ENCODE measurements at regions not wholly inside any gene's neighbourhood (a gene's known extent, or its start where the extent isn't known, plus 50 kb on each side); places are given as distances from the start of the nearest gene placed in this dataset.

DNA sequence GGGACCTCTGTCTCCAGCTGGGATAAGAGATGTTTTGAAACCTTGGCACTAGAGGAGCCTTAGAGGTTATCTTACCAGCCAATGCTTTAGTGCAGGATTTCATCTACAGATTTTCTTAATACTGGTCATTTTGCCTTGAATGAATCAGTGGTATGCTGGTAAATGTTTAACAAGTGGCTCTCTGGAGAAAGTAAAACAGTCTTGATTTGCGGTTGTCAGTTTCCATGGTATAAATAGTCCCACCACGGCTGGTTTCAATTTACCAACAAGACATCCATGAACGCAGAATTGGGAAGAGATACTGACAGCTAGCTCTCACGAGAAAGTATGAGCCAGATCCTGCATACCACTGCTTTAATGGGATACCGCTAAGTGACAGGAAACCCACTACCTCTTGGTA lies 56.7 kb upstream of the CXCL14 start:
- H3K36me3 Mint-ChIP-seq = peaks cover 0 to 2% (median 0%) of the 10 kb centered on the region in 3 donors
- no peaks in the 10 kb centered on the region for H3K4me1 ChIP-seq (ENCODE audit: insufficient read depth, low read length)
- no peak for DNase-seq
- CTCF ChIA-PET = no interaction called here
- H3K36me3 ChIP-seq (ENCODE audit: insufficient read depth, low read length) = no peaks in the 10 kb centered on the region
- H3K27me3 Mint-ChIP-seq = peaks cover 5 to 14% of the 10 kb centered on the region in 2 donors
- no peaks in the 10 kb centered on the region for H3K9me3 ChIP-seq (ENCODE audit: low read length)
- H3K27me3 ChIP-seq (ENCODE audit: insufficient read depth, low read length, poor library complexity, severe bottlenecking) = no peaks in the 10 kb centered on the region
- H3K27ac Mint-ChIP-seq = no peak overlapping the region
- H3K9me3 Mint-ChIP-seq = peaks cover 0 to 3% (median 0%) of the 10 kb centered on the region in 5 donors
- H3K4me1 Mint-ChIP-seq = no peaks in the 10 kb centered on the region
- H3K4me3 Mint-ChIP-seq = no peak overlapping the region
- H3K27ac ChIP-seq (ENCODE audit: low read depth, low read length) = no peak overlapping the region
- H3K4me3 ChIP-seq (ENCODE audit: low read length) = no peak overlapping the region
- POLR2A ChIA-PET = no interaction called here

DNA sequence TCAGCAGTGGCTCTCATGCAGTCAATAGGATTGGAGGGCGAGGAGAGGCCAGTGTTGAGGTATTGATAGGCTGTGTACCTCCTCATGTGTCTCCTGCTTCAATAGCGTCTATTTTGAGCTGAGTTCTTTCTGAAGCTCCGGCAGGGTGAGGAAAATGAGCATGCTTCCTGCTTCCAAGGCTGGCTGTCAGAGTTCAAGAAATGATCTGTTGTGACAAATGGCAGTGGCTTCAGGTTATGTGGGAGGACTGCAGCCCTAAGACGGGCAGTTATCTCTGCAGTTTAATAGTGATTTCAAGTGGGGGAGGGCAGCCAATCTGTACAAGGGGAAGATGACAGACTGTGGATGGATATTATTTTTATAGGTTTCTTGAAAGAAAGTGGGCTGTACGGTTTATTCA lies 54.0 kb upstream of the CXCL14 start:
- Mint-ChIP-seq H3K9me3 (peaks cover 0 to 3% (median 0%) of the 10 kb centered on the region in 5 donors), H3K27ac (no peak overlapping the region), H3K36me3 (no peaks in the 10 kb centered on the region), H3K4me1 (no peaks in the 10 kb centered on the region), H3K27me3 (peaks cover 5 to 15% of the 10 kb centered on the region in 2 donors), H3K4me3 (no peak overlapping the region)
- Histone ChIP-seq H3K4me1 (ENCODE audit: insufficient read depth, low read length) (no peaks in the 10 kb centered on the region), H3K27ac (ENCODE audit: low read depth, low read length) (no peak overlapping the region), H3K9me3 (ENCODE audit: low read length) (no peaks in the 10 kb centered on the region), H3K4me3 (ENCODE audit: low read length) (no peak overlapping the region), H3K36me3 (ENCODE audit: insufficient read depth, low read length) (no peaks in the 10 kb centered on the region), H3K27me3 (ENCODE audit: insufficient read depth, low read length, poor library complexity, severe bottlenecking) (no peaks in the 10 kb centered on the region)
- ChIA-PET POLR2A (no interaction called here), CTCF (no interaction called here)
- no peak for DNase-seq

DNA sequence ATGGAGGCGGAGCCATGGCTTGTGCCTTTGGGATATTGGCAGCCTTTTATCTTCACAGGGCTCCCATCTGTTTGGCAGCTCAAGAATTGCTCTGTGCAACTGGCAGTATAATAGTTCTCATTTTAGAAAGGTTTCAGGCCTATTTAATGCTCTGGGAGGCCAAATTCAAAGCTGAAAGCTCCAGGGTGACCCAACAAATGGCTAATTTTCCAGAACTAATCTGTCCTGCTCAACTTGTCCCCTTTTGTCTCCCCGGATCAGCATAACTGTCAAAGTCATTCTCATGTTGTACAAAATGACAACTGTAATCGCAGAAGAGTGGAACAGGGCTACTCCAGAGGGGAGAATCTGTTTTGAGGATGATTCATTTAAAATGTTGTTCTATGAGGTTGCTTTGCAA lies 52.6 kb upstream of the CXCL14 start:
- CTCF ChIA-PET = no interaction called here
- Histone ChIP-seq H3K4me3 (ENCODE audit: low read length) (no peak overlapping the region), H3K36me3 (ENCODE audit: insufficient read depth, low read length) (no peaks in the 10 kb centered on the region), H3K4me1 (ENCODE audit: insufficient read depth, low read length) (no peaks in the 10 kb centered on the region), H3K27ac (ENCODE audit: low read depth, low read length) (no peak overlapping the region), H3K27me3 (ENCODE audit: insufficient read depth, low read length, poor library complexity, severe bottlenecking) (no peaks in the 10 kb centered on the region), H3K9me3 (ENCODE audit: low read length) (no peaks in the 10 kb centered on the region)
- POLR2A ChIA-PET = no interaction called here
- no peak for DNase-seq
- Mint-ChIP-seq H3K4me3 (no peak overlapping the region), H3K27ac (no peak overlapping the region), H3K9me3 (peaks cover 0 to 3% (median 0%) of the 10 kb centered on the region in 5 donors), H3K36me3 (no peaks in the 10 kb centered on the region), H3K27me3 (peaks cover 5 to 12% of the 10 kb centered on the region in 2 donors), H3K4me1 (no peaks in the 10 kb centered on the region)

DNA sequence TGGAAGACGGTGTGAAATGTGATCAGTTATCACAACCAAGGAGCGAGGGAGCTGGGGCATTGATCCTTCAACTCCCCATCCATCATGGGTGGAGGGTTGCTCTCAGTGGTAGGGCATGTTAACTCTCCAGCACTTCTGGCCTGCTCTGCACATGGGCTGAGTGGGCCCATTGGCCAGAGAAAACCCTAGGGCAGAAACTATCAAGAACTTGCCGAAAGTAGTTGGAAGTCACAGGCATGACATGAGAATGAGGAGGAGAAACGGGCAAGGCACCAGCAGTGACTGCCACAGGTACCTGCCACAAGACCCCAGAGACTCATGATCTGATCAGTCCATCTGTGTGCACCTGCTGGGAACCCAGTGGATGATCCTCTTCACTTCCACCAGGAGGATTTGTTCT lies 50.9 kb upstream of the CXCL14 start:
- CTCF ChIA-PET = no interaction called here
- H3K9me3 ChIP-seq (ENCODE audit: low read length) = no peaks in the 10 kb centered on the region
- Mint-ChIP-seq H3K4me3 (no peak overlapping the region), H3K27me3 (peaks cover 3 to 11% of the 10 kb centered on the region in 2 donors), H3K9me3 (peaks cover 0 to 3% (median 0%) of the 10 kb centered on the region in 5 donors), H3K4me1 (no peaks in the 10 kb centered on the region), H3K27ac (no peak overlapping the region), H3K36me3 (no peaks in the 10 kb centered on the region)
- no peak overlapping the region for H3K4me3 ChIP-seq (ENCODE audit: low read length)
- H3K4me1 ChIP-seq (ENCODE audit: insufficient read depth, low read length) = no peaks in the 10 kb centered on the region
- no peak overlapping the region for H3K27ac ChIP-seq (ENCODE audit: low read depth, low read length)
- no peak for DNase-seq
- POLR2A ChIA-PET = no interaction called here
- no peaks in the 10 kb centered on the region for H3K36me3 ChIP-seq (ENCODE audit: insufficient read depth, low read length)
- no peaks in the 10 kb centered on the region for H3K27me3 ChIP-seq (ENCODE audit: insufficient read depth, low read length, poor library complexity, severe bottlenecking)

DNA sequence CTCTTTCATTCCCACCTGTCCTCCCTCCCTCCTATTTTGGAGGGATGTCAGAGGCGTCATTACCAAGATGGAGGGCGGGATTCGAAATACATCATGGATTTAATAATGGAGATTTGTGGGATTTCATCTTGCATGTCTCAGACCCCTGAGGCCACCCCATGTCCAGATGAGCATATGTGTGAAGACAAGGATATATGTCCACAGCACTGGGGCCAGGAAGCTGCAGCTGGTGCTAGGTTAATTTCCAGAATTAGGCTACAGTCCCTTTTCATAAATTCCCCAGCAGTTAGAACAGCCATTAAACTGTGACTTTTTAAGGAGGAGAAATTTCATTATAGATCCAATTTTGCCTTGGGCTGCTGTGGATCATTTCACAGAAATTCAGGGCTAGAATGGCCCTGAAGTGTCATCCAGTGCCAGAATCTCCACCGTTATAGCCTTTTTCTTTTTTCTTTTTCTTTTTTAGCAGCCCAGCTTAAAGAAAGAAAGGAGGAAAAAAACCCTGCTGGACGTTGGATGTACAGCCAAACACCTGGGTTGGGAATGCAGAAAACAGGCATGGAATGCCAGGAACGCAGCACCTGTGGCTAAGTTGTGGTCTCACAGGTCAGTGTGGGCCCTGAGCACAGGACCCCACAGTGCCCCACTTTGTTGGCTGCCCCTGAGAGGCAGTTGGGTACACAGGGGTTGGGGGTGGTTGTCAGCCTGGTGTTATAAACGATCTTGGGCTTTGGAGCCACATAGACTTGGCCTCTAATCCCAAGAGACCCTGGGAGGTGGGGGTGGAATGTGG lies 50.2 kb upstream of the CXCL14 start:
- CTCF ChIA-PET = no interaction called here
- Histone ChIP-seq H3K27ac (ENCODE audit: low read depth, low read length) (no peak overlapping the region), H3K4me3 (ENCODE audit: low read length) (no peak overlapping the region), H3K9me3 (ENCODE audit: low read length) (no peaks in the 10 kb centered on the region), H3K27me3 (ENCODE audit: insufficient read depth, low read length, poor library complexity, severe bottlenecking) (no peaks in the 10 kb centered on the region), H3K36me3 (ENCODE audit: insufficient read depth, low read length) (no peaks in the 10 kb centered on the region), H3K4me1 (ENCODE audit: insufficient read depth, low read length) (no peaks in the 10 kb centered on the region)
- POLR2A ChIA-PET = no interaction called here
- Mint-ChIP-seq H3K9me3 (no peaks in the 10 kb centered on the region), H3K27me3 (peaks cover 3 to 9% of the 10 kb centered on the region in 2 donors), H3K4me3 (no peak overlapping the region), H3K36me3 (no peaks in the 10 kb centered on the region), H3K27ac (no peak overlapping the region), H3K4me1 (no peaks in the 10 kb centered on the region)
- DNase-seq = no peak
